GM12874 (cell line): ENCODE measurements at regions not wholly inside any gene's neighbourhood (a gene's known extent, or its start where the extent isn't known, plus 50 kb on each side); places are given as distances from the start of the nearest gene placed in this dataset.

Source experiments
- TF ChIP-seq, protein P1 (sequence below): IDR thresholded peaks from 2 replicates; pipeline ENCODE4 v1.5.1; 2011; ENCODE audit warnings: low read depth, mild to moderate bottlenecking, control low read depth, low read length, moderate library complexity; ENCODE audit not compliant: insufficient read depth

GRCh38 chr5:121174351-121174750 lies 677.3 kb upstream of the FTMT start:
- TF ChIP-seq, protein P1, sequence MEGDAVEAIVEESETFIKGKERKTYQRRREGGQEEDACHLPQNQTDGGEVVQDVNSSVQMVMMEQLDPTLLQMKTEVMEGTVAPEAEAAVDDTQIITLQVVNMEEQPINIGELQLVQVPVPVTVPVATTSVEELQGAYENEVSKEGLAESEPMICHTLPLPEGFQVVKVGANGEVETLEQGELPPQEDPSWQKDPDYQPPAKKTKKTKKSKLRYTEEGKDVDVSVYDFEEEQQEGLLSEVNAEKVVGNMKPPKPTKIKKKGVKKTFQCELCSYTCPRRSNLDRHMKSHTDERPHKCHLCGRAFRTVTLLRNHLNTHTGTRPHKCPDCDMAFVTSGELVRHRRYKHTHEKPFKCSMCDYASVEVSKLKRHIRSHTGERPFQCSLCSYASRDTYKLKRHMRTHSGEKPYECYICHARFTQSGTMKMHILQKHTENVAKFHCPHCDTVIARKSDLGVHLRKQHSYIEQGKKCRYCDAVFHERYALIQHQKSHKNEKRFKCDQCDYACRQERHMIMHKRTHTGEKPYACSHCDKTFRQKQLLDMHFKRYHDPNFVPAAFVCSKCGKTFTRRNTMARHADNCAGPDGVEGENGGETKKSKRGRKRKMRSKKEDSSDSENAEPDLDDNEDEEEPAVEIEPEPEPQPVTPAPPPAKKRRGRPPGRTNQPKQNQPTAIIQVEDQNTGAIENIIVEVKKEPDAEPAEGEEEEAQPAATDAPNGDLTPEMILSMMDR, result no peak

GRCh38 chr5:121175986-121176385 lies 675.7 kb upstream of the FTMT start:
- TF ChIP-seq, protein P1, result no peak

- TF ChIP-seq, protein P1, result no peak
These were observed 668.7 kb upstream of the FTMT start for GRCh38 chr5:121182788-121183490.

DNA sequence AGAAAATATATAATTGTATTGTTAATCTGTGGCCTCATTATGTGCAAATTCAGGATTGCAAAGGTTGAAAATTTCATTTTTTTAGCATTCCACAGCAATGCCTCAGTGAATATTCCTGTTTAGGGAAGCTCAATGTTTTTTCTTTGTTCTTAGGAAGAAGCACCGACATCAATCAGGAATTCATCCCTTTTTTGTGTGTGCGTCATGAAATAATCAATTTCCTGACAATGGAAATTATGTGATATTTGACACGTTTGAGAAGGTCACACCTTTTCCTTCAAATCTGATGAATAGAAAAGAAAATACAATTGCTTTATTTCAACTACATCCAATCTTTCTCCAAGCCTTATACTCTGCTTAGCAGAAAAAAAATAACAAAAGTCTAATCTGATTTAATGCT lies 662.8 kb upstream of the FTMT start:
- TF ChIP-seq, protein P1, result no peak

GRCh38 chr5:121189342-121190305 lies 662.1 kb upstream of the FTMT start:
- TF ChIP-seq, protein P1, result no peak

- TF ChIP-seq, protein P1, result no peak
These were observed 652.3 kb upstream of the FTMT start for GRCh38 chr5:121199216-121199999.

- TF ChIP-seq, protein P1, result no peak
These were observed 633.6 kb upstream of the FTMT start for GRCh38 chr5:121218086-121218485.
